ENCODE measurements at regions not wholly inside any gene's neighbourhood (a gene's known extent, or its start where the extent isn't known, plus 50 kb on each side); places are given as distances from the start of the nearest gene placed in this dataset.
"Not testable (repeated sequence)": the region's sequence is repeated elsewhere in the genome, so short reads cannot be mapped to it uniquely, and the experiment has no call there.

- DNase-seq, result peak; percentile 86 to 89
Measured at GRCh38 chr7:112930787-112931186, 140.6 kb upstream of the TMEM168 start.

- DNase-seq, result no peak
Measured at GRCh38 chr7:112929421-112929820, 139.2 kb upstream of the TMEM168 start.

- no peak for DNase-seq
Measured at GRCh38 chr7:112926018-112926417, 135.8 kb upstream of the TMEM168 start.

- not testable (repeated sequence) for DNase-seq
Measured at GRCh38 chr7:112922546-112922945, 132.4 kb upstream of the TMEM168 start.

GRCh38 chr7:112916431-112916830, 126.2 kb upstream of the TMEM168 start:
- not testable (repeated sequence) for DNase-seq

GRCh38 chr7:112908086-112908485, 117.9 kb upstream of the TMEM168 start:
- DNase-seq, result no peak

GRCh38 chr7:112907658-112908057, 117.5 kb upstream of the TMEM168 start:
- DNase-seq, result no peak

GRCh38 chr7:112905950-112906349, 115.8 kb upstream of the TMEM168 start:
- peak in 1 of 2 experiments; percentile 6 for DNase-seq

GRCh38 chr7:112905413-112905812, 115.2 kb upstream of the TMEM168 start:
- no peak for DNase-seq

- DNase-seq, result peak; percentile 54 to 60
Measured at GRCh38 chr7:112898432-112899290, 108.5 kb upstream of the TMEM168 start.

GRCh38 chr7:112897839-112898431, 107.7 kb upstream of the TMEM168 start:
- no peak for DNase-seq

- DNase-seq, result no peak
Measured at GRCh38 chr7:112896026-112896601, 105.9 kb upstream of the TMEM168 start.

- no peak for DNase-seq
Measured at GRCh38 chr7:112892263-112892662, 102.1 kb upstream of the TMEM168 start.

- DNase-seq, result no peak
Measured at GRCh38 chr7:112891698-112892097, 101.5 kb upstream of the TMEM168 start.

GRCh38 chr7:112889834-112890438, 99.7 kb upstream of the TMEM168 start:
- DNase-seq, result no peak

GRCh38 chr7:112889268-112889667, 99.1 kb upstream of the TMEM168 start:
- no peak for DNase-seq

- no peak for DNase-seq
Measured at GRCh38 chr7:112888781-112889180, 98.6 kb upstream of the TMEM168 start.

GRCh38 chr7:112887976-112888375, 97.8 kb upstream of the TMEM168 start:
- DNase-seq, result no peak

GRCh38 chr7:112887337-112887736, 97.1 kb upstream of the TMEM168 start:
- DNase-seq, result peak; percentile 54 to 69

- DNase-seq, result no peak
Measured at GRCh38 chr7:112886208-112886607, 96.0 kb upstream of the TMEM168 start.

GRCh38 chr7:112882991-112883390, 92.8 kb upstream of the TMEM168 start:
- DNase-seq, result peak in 1 of 2 experiments; percentile 3

- DNase-seq, result peak; percentile 37 to 51
Measured at GRCh38 chr7:112882511-112882910, 92.3 kb upstream of the TMEM168 start.

GRCh38 chr7:112882022-112882421, 91.8 kb upstream of the TMEM168 start:
- no peak for DNase-seq
